HT1080 (cell line): ENCODE measurements at regions not wholly inside any gene's neighbourhood (a gene's known extent, or its start where the extent isn't known, plus 50 kb on each side); places are given as distances from the start of the nearest gene placed in this dataset.
"Not testable (repeated sequence)": the region's sequence is repeated elsewhere in the genome, so short reads cannot be mapped to it uniquely, and the experiment has no call there.

ENCODE experiments used
- DNase-seq: peaks from one replicate; pipeline ENCODE4 v3.0.0-alpha.2; 2015; ENCODE audit warnings: low read depth

DNA sequence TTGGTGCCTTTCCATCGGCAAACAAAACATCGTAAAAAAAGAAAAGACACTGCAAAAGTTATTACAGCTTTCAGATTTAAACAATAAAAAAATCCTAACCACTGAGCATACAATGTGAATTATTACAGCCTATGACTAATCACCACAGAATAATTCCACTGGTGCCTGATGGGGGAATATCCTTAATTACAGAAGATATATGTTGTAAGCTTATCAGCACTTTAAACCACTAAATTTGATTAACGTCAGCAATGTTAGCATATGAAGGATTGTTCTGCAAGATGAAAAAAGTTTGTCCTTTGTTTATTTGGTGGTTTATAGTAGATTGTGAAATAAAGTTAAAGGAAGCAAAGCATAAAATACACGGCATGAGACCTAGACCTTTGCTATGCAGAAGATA is 210.2 kb upstream of the ADAMTS3 start:
- DNase-seq = peak; percentile 12

- DNase-seq = no peak
Observed at GRCh38 chr4:72777436-72777835, 208.4 kb upstream of the ADAMTS3 start.

DNA sequence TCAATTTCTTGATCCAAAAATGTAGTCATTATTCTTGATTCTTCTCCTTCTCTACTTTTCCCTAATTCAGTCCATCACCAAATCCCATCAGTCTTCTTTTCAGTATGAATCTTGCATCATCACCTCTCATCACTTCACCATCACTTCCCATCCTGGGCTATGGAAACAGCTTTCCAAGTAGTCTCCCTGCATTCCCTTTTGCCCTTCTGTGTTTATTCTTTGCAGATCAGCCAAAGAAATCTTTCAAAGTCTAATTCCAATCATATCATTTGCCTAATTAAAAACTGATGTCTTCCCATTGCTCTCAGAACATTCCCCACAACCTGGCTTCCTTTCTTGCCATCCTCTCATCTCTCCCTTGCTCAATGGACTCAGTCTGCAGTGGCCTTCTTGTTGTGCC is 201.7 kb upstream of the ADAMTS3 start:
- no peak for DNase-seq

- no peak for DNase-seq
Observed at GRCh38 chr4:72768364-72768763, 199.3 kb upstream of the ADAMTS3 start.

DNA sequence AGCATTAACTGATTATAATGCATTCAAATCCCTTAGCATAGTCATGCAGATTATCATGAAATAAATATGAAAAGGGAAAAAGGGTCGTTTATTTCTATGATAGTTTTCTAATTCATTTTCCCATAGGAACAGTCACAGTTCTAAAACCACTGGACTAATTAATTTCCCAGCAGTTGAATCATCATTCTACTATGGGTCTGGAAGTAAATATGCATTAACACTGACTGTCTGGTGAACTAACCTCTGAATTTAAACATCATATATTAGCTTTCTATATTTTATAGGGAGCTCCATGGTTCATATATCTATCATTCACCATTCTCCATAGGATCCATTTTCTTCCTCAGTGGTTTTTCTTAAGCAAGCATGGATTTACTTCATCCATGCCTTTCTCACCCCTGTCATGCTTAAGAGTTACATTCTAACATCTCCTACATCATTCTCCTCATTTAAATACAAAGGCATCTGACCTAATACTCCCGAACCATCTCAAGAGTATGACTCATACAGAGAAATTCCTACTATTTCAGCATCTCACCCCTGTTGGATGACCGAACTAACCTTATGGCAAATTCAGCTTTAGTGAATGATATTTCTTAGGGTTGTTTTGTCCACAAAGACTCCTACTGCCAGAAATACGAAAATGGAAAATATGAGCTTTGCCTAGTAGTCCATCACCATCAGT is 198.7 kb upstream of the ADAMTS3 start:
- DNase-seq = peak; percentile 76

GRCh38 chr4:72765788-72766187 is 196.8 kb upstream of the ADAMTS3 start:
- DNase-seq = not testable (repeated sequence)

DNA sequence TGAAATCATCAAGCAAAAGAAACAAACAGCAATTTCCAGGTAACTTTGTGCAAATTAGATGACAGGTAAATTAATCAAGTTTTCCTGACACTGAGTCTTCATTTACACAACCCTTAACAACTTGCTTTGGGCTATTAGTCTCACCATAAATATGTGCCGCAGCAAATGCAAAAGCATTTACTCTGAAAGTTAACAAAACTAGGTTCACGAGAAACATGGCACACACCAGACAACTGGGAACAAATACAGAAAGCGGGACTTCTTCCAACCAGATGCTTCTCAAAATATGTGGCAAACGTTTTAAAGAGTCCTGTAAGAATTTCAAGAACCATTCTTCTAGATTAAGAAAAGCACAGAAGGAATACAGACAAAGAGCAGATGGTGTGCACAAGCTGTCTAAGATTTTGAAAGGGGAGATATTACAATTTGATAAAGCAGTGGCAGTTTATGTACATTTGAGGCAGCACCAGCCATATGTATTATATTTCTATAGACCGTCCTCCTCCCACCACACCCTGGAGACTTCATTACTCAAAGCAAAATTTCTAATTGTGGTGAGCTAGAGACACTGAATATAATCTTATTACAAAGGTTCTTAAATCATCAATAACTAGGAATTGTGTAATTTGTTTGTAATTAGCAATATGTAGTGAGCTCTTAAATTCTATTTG is 192.5 kb upstream of the ADAMTS3 start:
- DNase-seq = no peak

DNA sequence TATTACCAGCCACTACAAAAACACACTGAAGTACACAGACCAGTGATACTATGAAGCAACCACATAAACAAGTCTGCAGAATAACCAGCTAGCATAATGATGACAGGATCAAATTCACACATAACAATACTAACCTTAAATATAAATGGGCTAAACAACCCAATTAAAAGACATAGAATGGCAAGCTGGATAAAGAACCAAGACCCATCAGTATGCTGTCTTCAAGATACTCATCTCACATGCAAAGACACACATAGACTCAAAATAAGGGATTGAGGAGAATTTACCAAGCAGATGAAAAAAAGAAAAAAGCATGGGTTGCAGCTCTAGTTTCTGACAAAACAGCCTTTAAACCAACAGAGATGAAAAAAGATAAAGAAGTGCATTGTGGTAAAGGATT is 184.4 kb upstream of the ADAMTS3 start:
- DNase-seq = not testable (repeated sequence)

GRCh38 chr4:72744103-72744725 is 175.2 kb upstream of the ADAMTS3 start:
- peak; percentile 58 for DNase-seq

GRCh38 chr4:72743078-72743477 is 174.1 kb upstream of the ADAMTS3 start:
- peak; percentile 13 for DNase-seq

GRCh38 chr4:72715299-72715698 is 146.3 kb upstream of the ADAMTS3 start:
- DNase-seq = no peak

GRCh38 chr4:72714482-72715279 is 145.7 kb upstream of the ADAMTS3 start:
- DNase-seq = no peak

GRCh38 chr4:72712997-72713396 is 144.0 kb upstream of the ADAMTS3 start:
- no peak for DNase-seq

- DNase-seq = no peak
Observed at GRCh38 chr4:72709475-72709874, 140.5 kb upstream of the ADAMTS3 start.

GRCh38 chr4:72706684-72707083 is 137.7 kb upstream of the ADAMTS3 start:
- DNase-seq = no peak

DNA sequence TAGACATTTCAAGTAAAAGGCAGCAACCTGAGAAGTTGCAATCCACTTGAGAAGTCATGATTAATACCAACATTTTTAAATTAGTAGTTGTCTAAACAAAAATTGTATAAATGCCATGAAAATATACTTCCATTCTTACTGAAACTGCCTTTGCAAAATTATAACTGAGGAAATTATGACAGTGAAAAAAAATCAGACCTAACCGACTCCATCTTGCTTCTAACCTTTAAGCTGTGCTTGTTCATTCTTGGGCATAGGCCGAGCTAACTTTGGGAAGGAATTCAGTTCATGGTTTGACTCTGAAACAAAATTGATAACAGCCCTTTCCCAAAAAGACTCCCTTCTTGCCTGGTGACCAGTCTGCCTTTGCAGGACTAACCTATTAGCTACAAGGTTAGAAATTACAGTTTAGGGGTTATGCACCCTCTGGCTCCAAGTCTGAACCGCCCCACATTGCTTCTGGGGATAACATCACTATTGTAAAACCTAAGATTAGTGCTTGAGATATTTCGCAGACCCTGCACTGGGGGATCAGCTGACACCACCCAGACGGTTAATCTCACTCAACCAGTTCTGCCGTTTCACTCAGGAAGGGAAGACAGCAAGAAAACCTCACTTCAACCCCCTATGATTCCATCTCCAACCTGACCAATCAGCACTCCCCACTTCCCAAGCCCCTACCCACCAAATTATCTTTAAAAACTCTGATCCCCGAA is 136.1 kb upstream of the ADAMTS3 start:
- not testable (repeated sequence) for DNase-seq

- DNase-seq = no peak
Observed at GRCh38 chr4:72702948-72703347, 133.9 kb upstream of the ADAMTS3 start.

GRCh38 chr4:72701987-72702819 is 133.2 kb upstream of the ADAMTS3 start:
- DNase-seq = peak; percentile 47

DNA sequence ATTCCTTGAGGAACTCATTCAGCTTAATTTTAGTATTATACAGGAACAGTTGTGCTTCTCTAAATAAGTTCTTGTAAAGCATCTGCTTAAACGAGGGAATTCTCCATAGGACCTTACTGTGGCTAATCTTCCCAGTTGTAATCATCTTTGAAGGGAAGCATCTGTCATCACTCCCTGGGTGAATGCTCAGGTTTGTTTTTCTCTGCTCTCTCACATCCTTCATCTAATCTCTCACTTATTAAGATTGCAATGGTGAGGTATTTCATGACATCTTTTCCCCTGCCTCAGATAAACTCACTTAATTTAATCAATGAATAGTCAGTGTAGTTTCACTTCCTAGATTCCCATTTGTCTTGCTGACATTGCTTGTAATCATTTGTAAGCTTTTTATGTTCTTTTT is 121.8 kb upstream of the ADAMTS3 start:
- no peak for DNase-seq

- DNase-seq = no peak
Observed at GRCh38 chr4:72689923-72690322, 120.9 kb upstream of the ADAMTS3 start.
